HepG2 (cell line): ENCODE measurements at regions not wholly inside any gene's neighbourhood (a gene's known extent, or its start where the extent isn't known, plus 50 kb on each side); places are given as distances from the start of the nearest gene placed in this dataset.

Experiments used
- ATAC-seq: fragments of 200-7000 bp; cut with Tn5 transposase; 3 replicates; pipeline ENCODE4 v1.9.1; 2020; ENCODE audit warnings: mild to moderate bottlenecking, moderate library complexity
- BruUV-seq: library from RNA; stranded (reverse); fragments of 400-500 nt; replicated peaks from 2 replicates; lab custom pipeline; 2021; lab: Mats Ljungman, UMichigan
- CTCF ChIA-PET: fragments of 300-600 bp; formaldehyde crosslinking; extraction: SDS; loops from one replicate; lab custom pipeline; 2021; ENCODE audit warnings: low total read pairs, inconsistent platforms, low intra/inter-chr PET ratio; lab: Yijun Ruan, JAX
- POLR2A ChIA-PET: fragments of 350-600 bp; sonication (Branson Sonifier 250); formaldehyde crosslinking; loops from one replicate; lab custom pipeline; 2020; ENCODE audit warnings: antibody characterized with exemption, inconsistent platforms; lab: Yijun Ruan, JAX
- DNase-seq: peaks from one replicate; pipeline ENCODE4 v3.0.0-alpha.2; 2015; ENCODE audit warnings: low spot score
- FAIRE-seq: peaks from 3 replicates; lab custom pipeline; 2011; peaks lifted over from hg19 to GRCh38; lab: Jason Lieb, UNC
- H2AFZ ChIP-seq: one replicate; pipeline ENCODE4 v1.6.1; 2011; ENCODE audit warnings: low read length, inconsistent platforms
- H3K27ac ChIP-seq: fragments of 300-600 bp; 3 replicates; pipeline ENCODE4 v1.8.0; 2011; ENCODE audit warnings: mixed run types, mild to moderate bottlenecking, mixed read lengths, low read length, inconsistent platforms; ENCODE audit not compliant: insufficient read depth; ENCODE audit errors: extremely low read length
- H3K27me3 ChIP-seq, 2 experiments: fragments of 200-600 bp in 1 of 2; 2 replicates in 1 of 2; 3 replicates in 1 of 2; pipeline versions ENCODE4 v1.6.0 to v1.8.0; 2011; ENCODE audit warnings: low read length in 2 of 2, mild to moderate bottlenecking in 2 of 2, moderate library complexity in 2 of 2, inconsistent platforms in 1 of 2; ENCODE audit not compliant: insufficient read depth in 2 of 2, control insufficient read depth in 1 of 2
- H3K36me3 ChIP-seq, 2 experiments: fragments of 200-600 bp in 1 of 2; replicated peaks in 1 of 2; 2 replicates in 1 of 2; 3 replicates in 1 of 2; pipeline versions ENCODE4 v1.5.1 to v1.8.0; 2011; ENCODE audit warnings: low read length in 2 of 2, inconsistent platforms in 1 of 2; ENCODE audit not compliant: insufficient read depth in 2 of 2, control insufficient read depth in 1 of 2
- H3K4me1 ChIP-seq: 2 replicates; pipeline ENCODE4 v1.5.1; 2012; ENCODE audit warnings: low read length, inconsistent platforms; ENCODE audit not compliant: insufficient read depth
- H3K4me2 ChIP-seq: 2 replicates; pipeline ENCODE4 v1.6.0; 2011; ENCODE audit warnings: low read depth, low read length, inconsistent platforms
- H3K4me3 ChIP-seq, 3 experiments: fragments of 200-600 bp in 1 of 3; sonication (generic), shearing (Covaris generic) in 1 of 3; replicated peaks in 1 of 3; 2 replicates each; pipeline ENCODE4 v1.5.1; 2011 to 2016; ENCODE audit warnings: low read length in 3 of 3, inconsistent platforms in 2 of 3, low read depth in 2 of 3, mild to moderate bottlenecking in 2 of 3, control low read depth in 1 of 3, mixed read lengths in 1 of 3; ENCODE audit not compliant: insufficient read depth in 1 of 3
- H3K79me2 ChIP-seq: one replicate; pipeline ENCODE4 v1.6.1; 2011; ENCODE audit warnings: low read length, inconsistent platforms; ENCODE audit not compliant: insufficient read depth
- H3K9ac ChIP-seq: 2 replicates; pipeline ENCODE4 v1.6.0; 2011; ENCODE audit warnings: mild to moderate bottlenecking, low read depth, low read length, inconsistent platforms; ENCODE audit not compliant: insufficient read depth
- H3K9me3 ChIP-seq: 2 replicates; pipeline ENCODE4 v1.5.1; 2012; ENCODE audit warnings: mild to moderate bottlenecking, low read length
- H4K20me1 ChIP-seq: 2 replicates; pipeline ENCODE4 v1.6.0; 2011; ENCODE audit warnings: inconsistent platforms, mild to moderate bottlenecking, low read length, moderate library complexity; ENCODE audit not compliant: insufficient read depth
- ARHGAP35 ChIP-seq: sonication (generic); formaldehyde crosslinking; IDR thresholded peaks from 2 replicates; pipeline ENCODE4 v1.9.0; 2022; ENCODE audit warnings: mild to moderate bottlenecking, inconsistent platforms, moderate library complexity, missing genetic modification reagents, borderline replicate concordance
- CHD2 ChIP-seq: IDR thresholded peaks from 2 replicates; pipeline ENCODE4 v1.6.1; 2011; ENCODE audit warnings: low read depth, low read length, improper control_type of control experiment
- GFI1 ChIP-seq: sonication (generic); formaldehyde crosslinking; IDR thresholded peaks from 2 replicates; pipeline ENCODE4 v1.5.0; 2020; ENCODE audit warnings: missing genetic modification reagents, mild to moderate bottlenecking, borderline replicate concordance
- NR2C2 ChIP-seq: sonication (generic); formaldehyde crosslinking; IDR thresholded peaks from 2 replicates; pipeline ENCODE4 v1.4.0; 2020; ENCODE audit warnings: missing genetic modification reagents, mild to moderate bottlenecking, moderate library complexity, borderline replicate concordance
- ZBTB33 ChIP-seq: sonication (generic); formaldehyde crosslinking; IDR thresholded peaks from 2 replicates; pipeline ENCODE4 v1.4.0; 2020; ENCODE audit warnings: missing genetic modification reagents
- ZHX1 ChIP-seq: sonication (generic); formaldehyde crosslinking; IDR thresholded peaks from 2 replicates; pipeline ENCODE4 v1.8.1; 2022; ENCODE audit warnings: low read depth, mild to moderate bottlenecking, missing genetic modification reagents
- ZNF496 ChIP-seq: sonication (generic); formaldehyde crosslinking; IDR thresholded peaks from 2 replicates; pipeline ENCODE4 v1.8.1; 2023; ENCODE audit warnings: mild to moderate bottlenecking, moderate library complexity, missing genetic modification reagents; ENCODE audit not compliant: insufficient replicate concordance
- ZNF513 ChIP-seq: sonication (generic); formaldehyde crosslinking; conservative IDR thresholded peaks from 2 replicates; pipeline ENCODE4 v1.5.0; 2020; ENCODE audit warnings: missing genetic modification reagents
- ZNF543 ChIP-seq: sonication (generic); formaldehyde crosslinking; IDR thresholded peaks from 2 replicates; pipeline ENCODE4 v1.4.0; 2020; ENCODE audit warnings: mild to moderate bottlenecking, missing genetic modification reagents
- ZNF547 ChIP-seq: sonication (generic); formaldehyde crosslinking; IDR thresholded peaks from 2 replicates; pipeline ENCODE4 v1.5.1; 2020; ENCODE audit warnings: mild to moderate bottlenecking, missing genetic modification reagents
- ZNF672 ChIP-seq: sonication (generic); formaldehyde crosslinking; IDR thresholded peaks from 2 replicates; pipeline ENCODE4 v1.8.1; 2022; ENCODE audit warnings: missing genetic modification reagents
- ZNF737 ChIP-seq: sonication (generic); formaldehyde crosslinking; IDR thresholded peaks from 2 replicates; pipeline ENCODE4 v1.5.0; 2020; ENCODE audit warnings: missing genetic modification reagents, mild to moderate bottlenecking, borderline replicate concordance
- ZNF83 ChIP-seq: sonication (generic); formaldehyde crosslinking; IDR thresholded peaks from 2 replicates; pipeline ENCODE4 v1.4.0; 2020; ENCODE audit warnings: missing genetic modification reagents, mild to moderate bottlenecking, borderline replicate concordance
- ZSCAN20 ChIP-seq: sonication (generic); formaldehyde crosslinking; IDR thresholded peaks from 2 replicates; pipeline ENCODE4 v1.4.0; 2020; ENCODE audit warnings: missing genetic modification reagents, mild to moderate bottlenecking, borderline replicate concordance
- WGBS: methylation state at CpG from one replicate; pipeline ENCODE4 v1.1.6; 2017; ENCODE audit warnings: low lambda C conversion rate; 5-methylcytosine and 5-hydroxymethylcytosine counted together
- in situ Hi-C: cut with HindIII; loops from 2 replicates; pipeline ENCODE4 v1.10.0; 2017; ENCODE audit warnings: low pct_unique_long_range_greater_than_20kb; ENCODE audit not compliant: extremely low pct_ligation_motif_present
- intact Hi-C: fragments of 100-400 bp; cut with micrococcal nuclease; formaldehyde crosslinking; loops from one replicate; pipeline ENCODE4 v1.10.0; 2022; ENCODE audit not compliant: unreplicated experiment

GRCh38 chr5:97847920-97848631 lies 665.0 kb upstream of the RIOK2 start:
- WGBS: 0% methylated on average over 2 of the region's 2 CpGs
- DNase-seq (no peak), FAIRE-seq (no peak), ATAC-seq (no peak)
- H3K27ac ChIP-seq: no peak overlapping the region
- no peak overlapping the region for H3K4me2 ChIP-seq
- in situ Hi-C loops: no loop called here
- H3K9ac ChIP-seq: no peak overlapping the region
- CTCF ChIA-PET: no interaction called here
- BruUV-seq: no TSS peak
- H2AFZ ChIP-seq: no peak overlapping the region
- TF ChIP-seq ZNF547 (CRISPR knock-in tag) (no peak), CHD2 (no peak), ZNF513 (CRISPR knock-in tag) (no peak), ARHGAP35 (CRISPR knock-in tag) (no peak), ZNF496 (CRISPR knock-in tag) (no peak), NR2C2 (no peak), GFI1 (CRISPR knock-in tag) (no peak), ZNF737 (CRISPR knock-in tag) (no peak), ZNF83 (CRISPR knock-in tag) (no peak), ZSCAN20 (CRISPR knock-in tag) (no peak), ZNF672 (no peak), ZBTB33 (CRISPR knock-in tag) (no peak), ZNF543 (CRISPR knock-in tag) (no peak), ZHX1 (no peak)
- H3K9me3 ChIP-seq: 0 out of 2 replicates have a peak, but pooled peaks cover 4% of the 10 kb centered on the region
- H3K27me3 ChIP-seq: no peaks in the 10 kb centered on the region
- no peaks in the 10 kb centered on the region for H3K4me1 ChIP-seq
- no peaks in the 10 kb centered on the region for H3K36me3 ChIP-seq
- POLR2A ChIA-PET: no interaction called here
- H3K4me3 ChIP-seq: no peak overlapping the region
- no peaks in the 10 kb centered on the region for H3K79me2 ChIP-seq
- H4K20me1 ChIP-seq: no peaks in the 10 kb centered on the region
- intact Hi-C loops: no loop called here
